ENCODE measurements at regions not wholly inside any gene's neighbourhood (a gene's known extent, or its start where the extent isn't known, plus 50 kb on each side); places are given as distances from the start of the nearest gene placed in this dataset.

DNA sequence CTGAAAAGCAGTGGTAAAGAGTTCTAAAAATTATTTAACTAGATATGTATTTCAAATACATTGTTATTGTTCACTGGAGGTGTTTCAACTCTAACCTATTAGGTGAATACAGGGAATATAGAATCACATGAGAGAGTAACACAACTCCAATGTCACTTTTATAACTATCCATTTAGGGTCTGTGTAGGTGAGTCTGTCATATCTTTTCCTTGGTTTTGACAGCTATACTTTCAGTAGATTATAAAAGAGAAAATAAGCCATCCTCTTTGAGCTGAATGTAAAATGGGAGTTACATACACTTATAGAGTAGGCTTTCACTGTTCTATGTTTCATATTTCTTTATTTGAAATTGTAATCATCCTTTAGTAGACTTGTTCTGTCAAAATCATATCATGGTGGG is 2321.0 kb downstream of the PCDH9 start:
- H3K27ac ChIP-seq (ENCODE audit: low read length), result no peak overlapping the region
- no peaks in the 10 kb centered on the region for H4K20me1 ChIP-seq (ENCODE audit: insufficient read depth, low read length)
- no peak overlapping the region for H3K4me2 ChIP-seq (ENCODE audit: low read length)
- H3K9me3 ChIP-seq (ENCODE audit: insufficient read depth, low read length), result no peaks in the 10 kb centered on the region
- no peaks in the 10 kb centered on the region for H3K36me3 ChIP-seq (replicated peaks; ENCODE audit: low read depth, low read length)
- no peak for TF ChIP-seq EZH2phosphoT487 (IDR thresholded peaks at IDR 0.05; ENCODE audit: low read depth)
- TF ChIP-seq, protein P1, sequence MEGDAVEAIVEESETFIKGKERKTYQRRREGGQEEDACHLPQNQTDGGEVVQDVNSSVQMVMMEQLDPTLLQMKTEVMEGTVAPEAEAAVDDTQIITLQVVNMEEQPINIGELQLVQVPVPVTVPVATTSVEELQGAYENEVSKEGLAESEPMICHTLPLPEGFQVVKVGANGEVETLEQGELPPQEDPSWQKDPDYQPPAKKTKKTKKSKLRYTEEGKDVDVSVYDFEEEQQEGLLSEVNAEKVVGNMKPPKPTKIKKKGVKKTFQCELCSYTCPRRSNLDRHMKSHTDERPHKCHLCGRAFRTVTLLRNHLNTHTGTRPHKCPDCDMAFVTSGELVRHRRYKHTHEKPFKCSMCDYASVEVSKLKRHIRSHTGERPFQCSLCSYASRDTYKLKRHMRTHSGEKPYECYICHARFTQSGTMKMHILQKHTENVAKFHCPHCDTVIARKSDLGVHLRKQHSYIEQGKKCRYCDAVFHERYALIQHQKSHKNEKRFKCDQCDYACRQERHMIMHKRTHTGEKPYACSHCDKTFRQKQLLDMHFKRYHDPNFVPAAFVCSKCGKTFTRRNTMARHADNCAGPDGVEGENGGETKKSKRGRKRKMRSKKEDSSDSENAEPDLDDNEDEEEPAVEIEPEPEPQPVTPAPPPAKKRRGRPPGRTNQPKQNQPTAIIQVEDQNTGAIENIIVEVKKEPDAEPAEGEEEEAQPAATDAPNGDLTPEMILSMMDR (IDR thresholded peaks at IDR 0.05; ENCODE audit: low read depth, low read length), result no peak
- no peak overlapping the region for H3K9ac ChIP-seq (ENCODE audit: low read length)
- no peaks in the 10 kb centered on the region for H3K79me2 ChIP-seq (ENCODE audit: low read length)
- no peaks in the 10 kb centered on the region for H3K4me1 ChIP-seq (ENCODE audit: low read length)
- H3K27me3 ChIP-seq (ENCODE audit: low read depth, low read length), result no peaks in the 10 kb centered on the region
- no peak overlapping the region for H3K4me3 ChIP-seq (ENCODE audit: low read length)
- no peak overlapping the region for H2AFZ ChIP-seq (ENCODE audit: low read depth, low read length)

- no peaks in the 10 kb centered on the region for H3K4me1 ChIP-seq (ENCODE audit: low read length)
- no peaks in the 10 kb centered on the region for H3K36me3 ChIP-seq (replicated peaks; ENCODE audit: low read depth, low read length)
- H3K4me3 ChIP-seq (ENCODE audit: low read length), result no peak overlapping the region
- H4K20me1 ChIP-seq (ENCODE audit: insufficient read depth, low read length), result no peaks in the 10 kb centered on the region
- no peak overlapping the region for H3K9ac ChIP-seq (ENCODE audit: low read length)
- H3K27me3 ChIP-seq (ENCODE audit: low read depth, low read length), result no peaks in the 10 kb centered on the region
- H3K9me3 ChIP-seq (ENCODE audit: insufficient read depth, low read length), result no peaks in the 10 kb centered on the region
- no peak overlapping the region for H2AFZ ChIP-seq (ENCODE audit: low read depth, low read length)
- no peak overlapping the region for H3K4me2 ChIP-seq (ENCODE audit: low read length)
- no peak overlapping the region for H3K27ac ChIP-seq (ENCODE audit: low read length)
- no peaks in the 10 kb centered on the region for H3K79me2 ChIP-seq (ENCODE audit: low read length)
- no peak for TF ChIP-seq EZH2phosphoT487 (IDR thresholded peaks at IDR 0.05; ENCODE audit: low read depth)
- TF ChIP-seq, protein P1 (IDR thresholded peaks at IDR 0.05; ENCODE audit: low read depth, low read length), result no peak
These were observed 2330.1 kb downstream of the PCDH9 start for GRCh38 chr13:64900039-64900438.

GRCh38 chr13:64884976-64885375 is 2345.2 kb downstream of the PCDH9 start:
- Histone ChIP-seq H2AFZ (ENCODE audit: low read depth, low read length) (no peak overlapping the region), H4K20me1 (ENCODE audit: insufficient read depth, low read length) (no peaks in the 10 kb centered on the region), H3K36me3 (replicated peaks; ENCODE audit: low read depth, low read length) (no peaks in the 10 kb centered on the region), H3K4me2 (ENCODE audit: low read length) (no peak overlapping the region), H3K9ac (ENCODE audit: low read length) (no peak overlapping the region), H3K27me3 (ENCODE audit: low read depth, low read length) (no peaks in the 10 kb centered on the region), H3K4me1 (ENCODE audit: low read length) (no peaks in the 10 kb centered on the region), H3K79me2 (ENCODE audit: low read length) (no peaks in the 10 kb centered on the region), H3K27ac (ENCODE audit: low read length) (no peak overlapping the region), H3K9me3 (ENCODE audit: insufficient read depth, low read length) (no peaks in the 10 kb centered on the region), H3K4me3 (ENCODE audit: low read length) (no peak overlapping the region)
- TF ChIP-seq, protein P1 (IDR thresholded peaks at IDR 0.05; ENCODE audit: low read depth, low read length), result no peak
- no peak for TF ChIP-seq EZH2phosphoT487 (IDR thresholded peaks at IDR 0.05; ENCODE audit: low read depth)

GRCh38 chr13:64877176-64877575 is 2353.0 kb downstream of the PCDH9 start:
- H3K4me2 ChIP-seq (ENCODE audit: low read length), result no peak overlapping the region
- no peaks in the 10 kb centered on the region for H3K27me3 ChIP-seq (ENCODE audit: low read depth, low read length)
- no peak overlapping the region for H2AFZ ChIP-seq (ENCODE audit: low read depth, low read length)
- H3K9ac ChIP-seq (ENCODE audit: low read length), result no peak overlapping the region
- no peaks in the 10 kb centered on the region for H3K9me3 ChIP-seq (ENCODE audit: insufficient read depth, low read length)
- H3K36me3 ChIP-seq (replicated peaks; ENCODE audit: low read depth, low read length), result no peaks in the 10 kb centered on the region
- no peak overlapping the region for H3K27ac ChIP-seq (ENCODE audit: low read length)
- no peaks in the 10 kb centered on the region for H3K79me2 ChIP-seq (ENCODE audit: low read length)
- H4K20me1 ChIP-seq (ENCODE audit: insufficient read depth, low read length), result no peaks in the 10 kb centered on the region
- TF ChIP-seq, protein P1 (IDR thresholded peaks at IDR 0.05; ENCODE audit: low read depth, low read length), result no peak
- no peak for TF ChIP-seq EZH2phosphoT487 (IDR thresholded peaks at IDR 0.05; ENCODE audit: low read depth)
- no peak overlapping the region for H3K4me3 ChIP-seq (ENCODE audit: low read length)
- no peaks in the 10 kb centered on the region for H3K4me1 ChIP-seq (ENCODE audit: low read length)
